ENCODE measurements at regions not wholly inside any gene's neighbourhood (a gene's known extent, or its start where the extent isn't known, plus 50 kb on each side); places are given as distances from the start of the nearest gene placed in this dataset.

GRCh38 chr2:20110383-20110782, 59.0 kb upstream of the LAPTM4A start:
- Histone ChIP-seq H3K9me3 (no peaks in the 10 kb centered on the region), H3K27ac (no peak overlapping the region), H3K36me3 (no peaks in the 10 kb centered on the region), H3K27me3 (no peaks in the 10 kb centered on the region), H3K4me3 (no peak overlapping the region), H3K4me1 (peaks cover 21% of the 10 kb centered on the region)
- no peak for DNase-seq (ENCODE audit: extremely low spot score in 2 of 2)
- no peak for TF ChIP-seq POLR2A (IDR thresholded peaks at IDR 0.05)
- no peak for TF ChIP-seq POLR2AphosphoS5 (IDR thresholded peaks at IDR 0.05; ENCODE audit: insufficient read depth in 1 of 2, low read depth in 1 of 2)
- no peak for TF ChIP-seq CTCF (IDR thresholded peaks at IDR 0.05)
- intact Hi-C loops (cut with DNase I): no loop called here

GRCh38 chr2:20108655-20109396, 57.4 kb upstream of the LAPTM4A start:
- H3K36me3 ChIP-seq: no peaks in the 10 kb centered on the region
- H3K4me3 ChIP-seq: no peak overlapping the region
- peaks cover 8% of the 10 kb centered on the region for H3K4me1 ChIP-seq
- intact Hi-C loops (cut with DNase I): no loop called here
- no peak overlapping the region for H3K27ac ChIP-seq
- no peaks in the 10 kb centered on the region for H3K27me3 ChIP-seq
- no peak for DNase-seq (ENCODE audit: extremely low spot score in 2 of 2)
- TF ChIP-seq CTCF (IDR thresholded peaks at IDR 0.05) (no peak), POLR2A (IDR thresholded peaks at IDR 0.05) (no peak), POLR2AphosphoS5 (IDR thresholded peaks at IDR 0.05; ENCODE audit: insufficient read depth in 1 of 2, low read depth in 1 of 2) (no peak)
- no peaks in the 10 kb centered on the region for H3K9me3 ChIP-seq

- intact Hi-C loops (cut with DNase I): no loop called here
- Histone ChIP-seq H3K27ac (no peak overlapping the region), H3K9me3 (no peaks in the 10 kb centered on the region), H3K4me1 (no peaks in the 10 kb centered on the region), H3K27me3 (no peaks in the 10 kb centered on the region), H3K36me3 (no peaks in the 10 kb centered on the region), H3K4me3 (no peak overlapping the region)
- DNase-seq (ENCODE audit: extremely low spot score in 2 of 2): no peak
- TF ChIP-seq POLR2AphosphoS5 (IDR thresholded peaks at IDR 0.05; ENCODE audit: insufficient read depth in 1 of 2, low read depth in 1 of 2): no peak
- TF ChIP-seq CTCF (IDR thresholded peaks at IDR 0.05): no peak
- no peak for TF ChIP-seq POLR2A (IDR thresholded peaks at IDR 0.05)
These were observed 56.3 kb upstream of the LAPTM4A start for GRCh38 chr2:20107776-20108175.

- Histone ChIP-seq H3K36me3 (no peaks in the 10 kb centered on the region), H3K9me3 (no peaks in the 10 kb centered on the region), H3K4me3 (no peak overlapping the region), H3K4me1 (no peaks in the 10 kb centered on the region), H3K27ac (no peak overlapping the region), H3K27me3 (no peaks in the 10 kb centered on the region)
- no peak for DNase-seq (ENCODE audit: extremely low spot score in 2 of 2)
- intact Hi-C loops (cut with DNase I): no loop called here
- TF ChIP-seq POLR2AphosphoS5 (IDR thresholded peaks at IDR 0.05; ENCODE audit: insufficient read depth in 1 of 2, low read depth in 1 of 2) (no peak), POLR2A (IDR thresholded peaks at IDR 0.05) (no peak), CTCF (IDR thresholded peaks at IDR 0.05) (no peak)
These were observed 55.9 kb upstream of the LAPTM4A start for GRCh38 chr2:20107352-20107751.

- Histone ChIP-seq H3K36me3 (no peaks in the 10 kb centered on the region), H3K27me3 (no peaks in the 10 kb centered on the region), H3K9me3 (peaks cover 3% of the 10 kb centered on the region), H3K4me3 (no peak overlapping the region), H3K27ac (no peak overlapping the region), H3K4me1 (no peaks in the 10 kb centered on the region)
- intact Hi-C loops (cut with DNase I): no loop called here
- no peak for TF ChIP-seq POLR2AphosphoS5 (IDR thresholded peaks at IDR 0.05; ENCODE audit: insufficient read depth in 1 of 2, low read depth in 1 of 2)
- no peak for TF ChIP-seq POLR2A (IDR thresholded peaks at IDR 0.05)
- no peak for TF ChIP-seq CTCF (IDR thresholded peaks at IDR 0.05)
- no peak for DNase-seq (ENCODE audit: extremely low spot score in 2 of 2)
These were observed 55.3 kb upstream of the LAPTM4A start for GRCh38 chr2:20106746-20107145.

Measured in vagina (tissue), 2 donors.